ENCODE measurements at regions not wholly inside any gene's neighbourhood (a gene's known extent, or its start where the extent isn't known, plus 50 kb on each side); places are given as distances from the start of the nearest gene placed in this dataset.

GRCh38 chr9:2933165-2934095 lies 89.5 kb upstream of the PUM3 start:
- DNase-seq (ENCODE audit: low spot score) = no peak
- no peak for TF ChIP-seq CTCF (IDR thresholded peaks at IDR 0.05; ENCODE audit: extremely low read depth, missing control alignments)

- no peak for TF ChIP-seq CTCF (IDR thresholded peaks at IDR 0.05; ENCODE audit: extremely low read depth, missing control alignments)
- no peak for DNase-seq (ENCODE audit: low spot score)
These were observed 84.5 kb upstream of the PUM3 start for GRCh38 chr9:2928411-2928810.

- no peak for DNase-seq (ENCODE audit: low spot score)
- TF ChIP-seq CTCF (IDR thresholded peaks at IDR 0.05; ENCODE audit: extremely low read depth, missing control alignments) = no peak
These were observed 81.1 kb upstream of the PUM3 start for GRCh38 chr9:2925016-2925415.

- no peak for DNase-seq (ENCODE audit: low spot score)
- TF ChIP-seq CTCF (IDR thresholded peaks at IDR 0.05; ENCODE audit: extremely low read depth, missing control alignments) = no peak
These were observed 80.5 kb upstream of the PUM3 start for GRCh38 chr9:2924380-2924768.

GRCh38 chr9:2923766-2924379 lies 80.0 kb upstream of the PUM3 start:
- no peak for DNase-seq (ENCODE audit: low spot score)
- no peak for TF ChIP-seq CTCF (IDR thresholded peaks at IDR 0.05; ENCODE audit: extremely low read depth, missing control alignments)

GRCh38 chr9:2919347-2919746 lies 75.5 kb upstream of the PUM3 start:
- TF ChIP-seq CTCF (IDR thresholded peaks at IDR 0.05; ENCODE audit: extremely low read depth, missing control alignments) = no peak
- DNase-seq (ENCODE audit: low spot score) = no peak

- TF ChIP-seq CTCF (IDR thresholded peaks at IDR 0.05; ENCODE audit: extremely low read depth, missing control alignments) = no peak
- DNase-seq (ENCODE audit: low spot score) = no peak
These were observed 72.6 kb upstream of the PUM3 start for GRCh38 chr9:2916382-2916985.
